ENCODE measurements at regions not wholly inside any gene's neighbourhood (a gene's known extent, or its start where the extent isn't known, plus 50 kb on each side); places are given as distances from the start of the nearest gene placed in this dataset.
A peak's percentile ranks its signal among the peaks of the same experiment; 100 is the strongest.
"Not testable (repeated sequence)": the region's sequence is repeated elsewhere in the genome, so short reads cannot be mapped to it uniquely, and the experiment has no call there.

DNA sequence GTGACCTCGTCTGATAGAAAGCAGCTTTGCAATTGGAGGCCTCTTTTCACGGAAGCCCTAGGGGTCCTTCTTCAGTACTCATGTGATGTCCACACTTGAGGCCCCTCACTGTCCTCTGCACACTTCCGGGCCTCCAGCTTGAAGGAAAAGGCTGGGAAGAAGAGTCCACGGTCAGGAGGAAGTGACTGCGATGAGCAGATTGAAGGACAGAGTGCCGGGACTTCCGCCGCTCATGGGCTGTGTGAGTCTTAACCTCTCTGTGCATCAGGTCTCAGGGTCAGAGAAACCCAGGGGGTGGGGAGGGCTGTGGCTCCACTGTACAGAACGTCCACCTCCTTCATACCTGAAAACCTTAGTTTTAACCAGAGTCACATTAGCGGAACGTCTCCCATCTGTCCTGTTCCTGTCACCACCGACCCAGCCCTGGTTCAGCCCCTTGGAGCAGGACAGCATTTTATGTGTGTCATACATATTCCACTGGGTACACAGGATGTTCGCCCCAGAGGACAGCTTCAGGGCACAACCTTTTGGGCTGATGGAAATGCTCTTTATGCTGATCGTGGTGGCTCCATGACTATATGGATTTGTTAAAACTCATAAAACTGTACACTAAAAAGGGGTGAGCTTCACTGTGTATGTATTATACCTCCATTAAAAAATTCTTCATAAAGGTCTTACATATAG, 51.0 kb upstream of the SORCS2 start:
- H3K9me3 Mint-ChIP-seq, result no peaks in the 10 kb centered on the region
- H3K4me1 Mint-ChIP-seq, result no peaks in the 10 kb centered on the region
- ATAC-seq (no peak), DNase-seq (no peak)
- peaks cover 38% of the 10 kb centered on the region for H3K27me3 Mint-ChIP-seq
- no peak overlapping the region for H3K27ac Mint-ChIP-seq
- no peak overlapping the region for H3K4me3 Mint-ChIP-seq

GRCh38 chr4:7140692-7141069, 51.7 kb upstream of the SORCS2 start:
- Mint-ChIP-seq H3K27ac (no peak overlapping the region), H3K9me3 (no peaks in the 10 kb centered on the region), H3K4me3 (no peak overlapping the region), H3K4me1 (no peaks in the 10 kb centered on the region), H3K27me3 (peaks cover 38% of the 10 kb centered on the region)
- ATAC-seq (no peak), DNase-seq (no peak)

DNA sequence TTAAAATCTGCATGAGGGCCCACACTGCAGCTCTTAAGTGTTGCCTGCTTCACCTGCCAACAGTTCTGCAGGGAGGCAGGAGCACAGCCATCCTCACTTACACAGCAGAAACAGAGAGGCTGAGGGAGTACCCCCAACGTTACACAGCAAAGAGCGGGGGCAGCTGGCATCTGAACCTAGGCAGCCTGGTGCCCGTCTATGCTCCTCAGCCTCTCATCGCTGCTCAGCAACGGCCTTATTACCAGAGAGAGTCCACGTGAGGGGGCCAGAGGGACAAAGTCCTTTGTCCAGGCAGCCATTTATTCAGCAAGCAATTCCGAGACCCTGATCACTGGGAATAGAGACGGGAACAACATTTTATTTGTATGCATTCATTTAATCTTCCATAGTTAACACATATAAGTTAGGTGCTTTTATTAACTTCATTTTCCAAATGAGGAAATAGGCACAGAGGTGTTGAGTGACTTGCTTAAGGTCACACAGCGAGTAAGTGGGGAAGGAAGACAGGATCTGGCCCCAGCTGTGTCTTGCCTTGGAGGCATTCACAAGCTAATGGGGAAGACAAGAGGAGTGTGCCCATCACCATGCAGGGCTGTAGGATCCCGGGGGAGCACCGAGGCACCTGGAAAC, 52.2 kb upstream of the SORCS2 start:
- H3K4me1 Mint-ChIP-seq, result no peaks in the 10 kb centered on the region
- ATAC-seq (no peak), DNase-seq (no peak)
- H3K27ac Mint-ChIP-seq, result peak overlapping the region in 1 of 2 donors; percentile 22
- peaks cover 36% of the 10 kb centered on the region for H3K27me3 Mint-ChIP-seq
- H3K4me3 Mint-ChIP-seq, result no peak overlapping the region
- H3K9me3 Mint-ChIP-seq, result no peaks in the 10 kb centered on the region

DNA sequence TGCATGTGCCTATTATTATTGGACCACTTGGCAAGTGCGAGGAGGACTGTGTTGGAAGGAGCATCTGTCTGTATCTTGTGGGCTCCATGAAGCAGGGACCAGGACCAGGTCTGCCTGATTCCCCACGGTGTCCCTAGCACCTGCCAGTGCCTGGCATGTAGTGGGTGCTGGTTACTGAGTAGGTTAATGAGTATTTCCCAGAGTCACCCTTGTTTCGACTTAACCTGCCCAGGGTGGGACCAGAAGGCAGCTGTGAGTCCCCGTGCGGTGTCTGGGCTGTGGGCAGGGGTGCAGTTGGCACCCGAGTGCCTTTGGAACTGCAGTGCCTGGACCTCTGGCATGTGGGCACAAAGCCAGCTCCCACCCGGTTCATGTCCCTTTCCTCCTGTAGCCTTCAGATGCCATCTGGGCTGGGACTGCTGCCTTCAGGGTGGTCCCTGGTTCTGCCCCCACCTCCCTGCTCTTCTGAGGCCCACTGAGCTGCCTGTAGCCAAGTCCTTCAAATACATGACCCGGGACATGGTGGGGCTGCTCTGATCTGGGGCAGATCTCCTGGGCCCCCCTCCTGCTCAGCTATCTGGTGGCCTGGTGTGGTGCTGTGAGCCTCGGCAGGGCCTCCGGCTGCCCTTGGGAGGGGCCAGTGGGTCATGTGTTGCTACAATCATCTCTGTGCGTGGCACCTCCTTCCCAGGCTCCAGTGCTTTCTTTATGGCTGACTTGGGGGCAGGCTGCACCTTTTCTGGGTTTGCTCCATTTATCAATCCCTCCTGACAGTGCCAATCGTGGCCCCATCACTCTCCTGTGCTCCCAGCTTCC, 53.0 kb upstream of the SORCS2 start:
- Mint-ChIP-seq H3K9me3 (no peaks in the 10 kb centered on the region), H3K4me3 (no peak overlapping the region), H3K27me3 (peaks cover 29% of the 10 kb centered on the region), H3K27ac (no peak overlapping the region), H3K4me1 (peaks cover 4% of the 10 kb centered on the region)
- ATAC-seq, result no peak
- DNase-seq, result no peak

GRCh38 chr4:7138223-7139166, 53.8 kb upstream of the SORCS2 start:
- Mint-ChIP-seq H3K9me3 (no peaks in the 10 kb centered on the region), H3K4me1 (peaks cover 4% of the 10 kb centered on the region), H3K27ac (no peak overlapping the region), H3K4me3 (no peak overlapping the region), H3K27me3 (peaks cover 27% of the 10 kb centered on the region)
- DNase-seq, result no peak
- ATAC-seq, result no peak

DNA sequence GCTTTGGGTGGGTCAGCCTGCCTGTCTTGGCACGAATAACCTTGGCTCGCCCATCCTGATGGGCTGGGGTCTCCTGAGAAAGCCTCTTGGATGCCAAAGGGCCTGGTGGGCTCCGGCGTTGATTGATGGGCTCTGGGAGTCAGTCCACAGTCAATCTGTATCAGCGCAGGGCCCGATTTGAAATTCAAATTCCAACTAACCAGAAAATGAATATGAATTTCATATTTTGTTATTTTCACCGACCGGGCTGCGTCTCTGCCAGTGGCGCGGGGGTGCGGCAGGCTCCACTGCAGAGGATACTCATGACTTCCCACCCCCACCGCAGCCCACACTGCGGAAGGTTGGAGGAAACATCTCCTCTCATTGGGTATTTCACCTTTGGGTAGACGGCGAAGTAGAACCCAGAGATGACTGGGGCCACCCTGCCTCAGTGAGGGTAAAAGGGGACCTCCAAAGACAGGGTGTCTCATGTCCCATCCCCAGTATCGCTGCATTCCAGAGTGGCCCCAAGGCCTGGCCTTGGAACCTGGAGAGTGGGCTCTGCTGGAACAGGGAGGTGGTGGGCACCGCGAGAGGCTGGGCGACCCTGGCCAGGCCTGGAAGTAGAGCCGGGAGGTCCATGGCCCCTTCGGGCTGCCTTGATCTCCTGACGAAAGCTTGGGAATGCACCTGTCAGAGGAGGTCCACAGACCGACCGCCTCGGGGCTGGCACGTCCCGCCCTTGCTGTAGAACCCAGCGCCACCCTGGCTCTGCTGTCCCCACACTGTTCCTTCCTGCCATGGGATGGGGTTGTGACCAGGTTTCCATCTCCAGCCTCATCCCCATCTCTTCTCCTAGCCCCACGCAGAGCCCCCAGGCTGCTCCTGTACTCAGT, 54.8 kb upstream of the SORCS2 start:
- no peak for DNase-seq
- Mint-ChIP-seq H3K4me3 (no peak overlapping the region), H3K27ac (no peak overlapping the region), H3K4me1 (peaks cover 4% of the 10 kb centered on the region), H3K9me3 (peaks cover 5 to 7% of the 10 kb centered on the region in 2 donors), H3K27me3 (peaks cover 18% of the 10 kb centered on the region)
- peak; percentile 15 for ATAC-seq

GRCh38 chr4:7136351-7136750, 56.0 kb upstream of the SORCS2 start:
- Mint-ChIP-seq H3K4me1 (peaks cover 4% of the 10 kb centered on the region), H3K4me3 (no peak overlapping the region), H3K27ac (no peak overlapping the region), H3K27me3 (peaks cover 18% of the 10 kb centered on the region), H3K9me3 (peaks cover 5 to 7% of the 10 kb centered on the region in 2 donors)
- DNase-seq, result no peak
- no peak for ATAC-seq

GRCh38 chr4:7135389-7135746, 57.0 kb upstream of the SORCS2 start:
- Mint-ChIP-seq H3K4me1 (peaks cover 4% of the 10 kb centered on the region), H3K9me3 (peaks cover 5 to 7% of the 10 kb centered on the region in 2 donors), H3K4me3 (no peak overlapping the region), H3K27ac (no peak overlapping the region), H3K27me3 (peaks cover 17% of the 10 kb centered on the region)
- peak; percentile 35 for ATAC-seq
- DNase-seq, result no peak

- H3K4me1 Mint-ChIP-seq, result peaks cover 4% of the 10 kb centered on the region
- H3K27ac Mint-ChIP-seq, result no peak overlapping the region
- H3K4me3 Mint-ChIP-seq, result no peak overlapping the region
- peaks cover 5 to 7% of the 10 kb centered on the region in 2 donors for H3K9me3 Mint-ChIP-seq
- ATAC-seq (peak; percentile 14), DNase-seq (no peak)
- H3K27me3 Mint-ChIP-seq, result peaks cover 12% of the 10 kb centered on the region
Measured at GRCh38 chr4:7134737-7135388, 57.5 kb upstream of the SORCS2 start.

DNA sequence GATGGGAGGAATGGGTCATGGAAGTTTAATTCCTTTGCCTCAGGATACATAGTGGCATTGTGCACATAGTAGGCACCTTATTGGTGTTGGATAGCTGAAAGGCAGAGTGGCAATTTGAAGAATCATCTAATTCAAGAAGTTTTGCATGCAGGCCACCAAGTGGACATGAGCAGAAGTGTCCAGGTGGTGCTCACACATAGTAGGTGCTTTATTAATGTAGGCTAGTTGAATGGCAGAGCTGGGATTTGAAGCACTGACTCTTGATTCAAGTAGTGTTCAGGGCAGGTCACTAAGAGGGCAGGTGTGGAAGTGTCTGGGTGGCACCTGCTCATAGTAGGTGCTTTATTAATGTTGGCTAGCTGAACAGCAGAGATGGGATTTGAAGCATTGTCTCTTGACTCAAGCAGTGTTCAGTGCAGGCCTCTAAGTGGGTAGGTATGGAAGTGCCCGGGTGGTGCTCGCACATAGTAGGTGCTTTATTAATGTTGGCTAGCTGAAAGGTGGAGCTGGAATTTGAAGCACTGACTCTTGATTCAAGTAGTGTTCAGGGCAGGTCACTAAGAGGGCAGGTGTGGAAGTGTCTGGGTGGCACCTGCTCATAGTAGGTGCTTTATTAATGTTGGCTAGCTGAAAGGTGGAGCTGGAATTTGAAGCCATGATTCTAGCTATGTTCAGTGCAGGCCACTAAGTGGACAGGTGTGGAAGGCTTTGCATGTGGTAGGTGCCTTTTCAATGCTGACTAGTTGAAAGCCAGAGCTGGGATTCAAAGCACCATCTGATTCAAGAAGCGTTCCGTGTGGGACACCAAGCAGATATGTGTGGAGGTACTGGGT, 58.3 kb upstream of the SORCS2 start:
- not testable (repeated sequence) for H3K4me3 Mint-ChIP-seq, H3K27me3 Mint-ChIP-seq, H3K27ac Mint-ChIP-seq, ATAC-seq, H3K9me3 Mint-ChIP-seq, H3K4me1 Mint-ChIP-seq, DNase-seq

- no peak for ATAC-seq
Measured at GRCh38 chr4:7132730-7133582, 59.4 kb upstream of the SORCS2 start.

GRCh38 chr4:7132249-7132648, 60.1 kb upstream of the SORCS2 start:
- no peak for DNase-seq
- H3K4me1 Mint-ChIP-seq, result peaks cover 4% of the 10 kb centered on the region
- no peak for ATAC-seq
- H3K4me3 Mint-ChIP-seq, result no peak overlapping the region
- H3K9me3 Mint-ChIP-seq, result peaks cover 5 to 7% of the 10 kb centered on the region in 2 donors
- H3K27ac Mint-ChIP-seq, result no peak overlapping the region
- H3K27me3 Mint-ChIP-seq, result peaks cover 7% of the 10 kb centered on the region

More at GRCh38 chr4:7132730-7133582, 59.4 kb upstream of the SORCS2 start:
- Mint-ChIP-seq H3K4me1 (peaks cover 4% of the 10 kb centered on the region), H3K9me3 (peaks cover 5 to 7% of the 10 kb centered on the region in 2 donors), H3K4me3 (no peak overlapping the region), H3K27me3 (peaks cover under 1% of the 10 kb centered on the region), H3K27ac (peak overlapping the region in 1 of 2 donors; percentile 19)
- no peak for DNase-seq

All from stimulated activated naive CD8-positive, alpha-beta T cell treated with anti-CD3 and anti-CD28 coated beads, Interleukin-15, amount 100 ng/mL, for 72 hours (primary cell).